Gastrocnemius medialis (tissue), 4 donors: ENCODE measurements at regions not wholly inside any gene's neighbourhood (a gene's known extent, or its start where the extent isn't known, plus 50 kb on each side); places are given as distances from the start of the nearest gene placed in this dataset.

ENCODE experiments used
- ATAC-seq, 2 donors: fragments of 150-250 bp; one replicate each; pipeline ENCODE4 v1.9.1; 2016
- DNase-seq, 2 donors: peaks; one replicate each; pipeline ENCODE4 v3.0.0-alpha.2; 2019
- H3K27ac ChIP-seq, 4 donors: fragments of 200-600 bp; sonication (generic); 1 replicate in 1 of 4; 2 replicates in 3 of 4; pipeline ENCODE4 v1.5.1; 2016 to 2018; ENCODE audit warnings: mild to moderate bottlenecking in 2 of 4, moderate library complexity in 1 of 4
- H3K27me3 ChIP-seq, 3 donors: fragments of 200-600 bp; sonication (generic) in 2 of 3; 1 replicate in 1 of 3; 2 replicates in 2 of 3; pipeline versions ENCODE4 v1.5.1 to v1.6.0; 2016 to 2019; ENCODE audit warnings: mild to moderate bottlenecking in 1 of 3, moderate library complexity in 1 of 3
- H3K36me3 ChIP-seq, 2 donors: fragments of 200-600 bp; sonication (generic) in 1 of 2; one replicate each; pipeline ENCODE4 v1.5.1; 2017 to 2018
- H3K4me1 ChIP-seq, 2 donors: fragments of 200-600 bp; sonication (generic) in 1 of 2; one replicate each; pipeline ENCODE4 v1.5.1; 2016 to 2017; ENCODE audit warnings: mild to moderate bottlenecking in 2 of 2
- H3K4me3 ChIP-seq, 4 donors: fragments of 200-600 bp; sonication (generic) in 3 of 4; 1 replicate in 1 of 4; 2 replicates in 3 of 4; pipeline ENCODE4 v1.5.1; 2016 to 2019; ENCODE audit warnings: mild to moderate bottlenecking in 2 of 4
- H3K9me3 ChIP-seq, 3 donors: fragments of 200-600 bp; sonication (generic) in 2 of 3; 1 replicate in 1 of 3; 2 replicates in 2 of 3; pipeline ENCODE4 v1.5.1; 2016 to 2019
- POLR2A ChIP-seq, 2 donors: fragments of 450-650 bp; IDR thresholded peaks; one replicate each; pipeline ENCODE4 v1.6.1; 2017; ENCODE audit warnings: antibody characterized with exemption in 2 of 2, mild to moderate bottlenecking in 2 of 2, moderate library complexity in 2 of 2
- in situ Hi-C, 4 donors: fragments of 200-750 bp; cut with MboI; loops; one replicate each; pipeline versions ENCODE4 v1.15.0 to v1.8.0; 2017; ENCODE audit warnings: low sequenced_read_pairs in 4 of 4
- intact Hi-C: fragments of 100-400 bp; cut with DNase I; formaldehyde crosslinking; loops from one replicate; pipeline ENCODE4 v1.15.1; 2023; ENCODE audit warnings: low total_unique reads
- TF ChIP-seq, protein P1 (sequence below), 5 experiments: fragments of 450-650 bp in 3 of 5; fragments of 200-600 bp in 2 of 5; sonication (generic) in 2 of 5; IDR thresholded peaks in 4 of 5; conservative IDR thresholded peaks in 1 of 5; 1 replicate in 4 of 5; 2 replicates in 1 of 5; pipeline ENCODE4 v1.5.1; 2016 to 2019; ENCODE audit warnings: antibody characterized with exemption in 5 of 5, mild to moderate bottlenecking in 3 of 5, moderate library complexity in 3 of 5

DNA sequence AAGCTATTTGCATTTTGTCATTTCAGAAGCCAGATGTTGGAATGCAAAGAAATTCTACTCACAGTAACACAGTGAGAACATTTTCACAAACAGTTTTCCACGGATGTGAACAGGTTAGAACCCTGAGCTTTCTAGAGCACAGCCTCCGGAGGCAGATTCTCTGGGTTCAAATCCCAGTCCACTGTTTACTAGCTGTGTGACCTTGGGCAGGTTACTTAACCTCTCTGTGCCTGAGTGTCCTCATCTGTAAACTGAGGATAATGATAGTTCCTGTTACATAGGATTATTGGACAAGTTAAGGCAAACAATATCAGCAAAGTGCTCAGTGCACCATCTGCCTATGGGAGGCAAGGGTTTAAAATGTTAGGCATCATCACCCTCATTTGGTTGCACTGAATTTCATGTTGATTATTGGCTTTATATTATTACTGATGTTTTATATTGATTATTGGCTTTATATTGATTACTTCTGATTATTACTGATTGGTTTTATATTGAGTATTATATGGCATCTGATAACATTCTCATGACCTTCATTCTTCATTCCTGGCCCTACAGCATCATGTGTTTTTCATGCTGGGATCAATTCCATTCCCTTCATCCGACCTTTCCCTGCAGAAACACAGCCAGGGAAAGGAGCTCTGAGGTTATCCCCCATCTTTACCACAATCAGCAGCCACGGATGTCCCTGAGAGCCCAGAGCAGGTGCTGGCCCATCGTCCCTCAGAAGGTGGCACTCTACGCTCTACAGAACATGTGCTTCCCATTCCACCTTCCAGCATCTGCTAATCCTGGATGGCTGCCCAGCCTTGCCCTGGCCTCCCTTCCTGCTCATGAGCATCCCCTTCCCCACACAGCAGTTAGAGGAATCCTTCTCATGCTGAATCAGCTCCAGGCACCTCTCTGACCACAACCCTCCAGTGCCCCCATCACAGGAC is 283.1 kb downstream of the PREX1 start:
- intact Hi-C loops, result no loop called here
- no peak for TF ChIP-seq POLR2A (IDR thresholded peaks at IDR 0.05)
- TF ChIP-seq, protein P1, sequence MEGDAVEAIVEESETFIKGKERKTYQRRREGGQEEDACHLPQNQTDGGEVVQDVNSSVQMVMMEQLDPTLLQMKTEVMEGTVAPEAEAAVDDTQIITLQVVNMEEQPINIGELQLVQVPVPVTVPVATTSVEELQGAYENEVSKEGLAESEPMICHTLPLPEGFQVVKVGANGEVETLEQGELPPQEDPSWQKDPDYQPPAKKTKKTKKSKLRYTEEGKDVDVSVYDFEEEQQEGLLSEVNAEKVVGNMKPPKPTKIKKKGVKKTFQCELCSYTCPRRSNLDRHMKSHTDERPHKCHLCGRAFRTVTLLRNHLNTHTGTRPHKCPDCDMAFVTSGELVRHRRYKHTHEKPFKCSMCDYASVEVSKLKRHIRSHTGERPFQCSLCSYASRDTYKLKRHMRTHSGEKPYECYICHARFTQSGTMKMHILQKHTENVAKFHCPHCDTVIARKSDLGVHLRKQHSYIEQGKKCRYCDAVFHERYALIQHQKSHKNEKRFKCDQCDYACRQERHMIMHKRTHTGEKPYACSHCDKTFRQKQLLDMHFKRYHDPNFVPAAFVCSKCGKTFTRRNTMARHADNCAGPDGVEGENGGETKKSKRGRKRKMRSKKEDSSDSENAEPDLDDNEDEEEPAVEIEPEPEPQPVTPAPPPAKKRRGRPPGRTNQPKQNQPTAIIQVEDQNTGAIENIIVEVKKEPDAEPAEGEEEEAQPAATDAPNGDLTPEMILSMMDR (IDR thresholded peaks at IDR 0.05 in 4 of 5, conservative IDR thresholded peaks at IDR 0.05 in 1 of 5), result no peak
- no peaks in the 10 kb centered on the region for H3K36me3 ChIP-seq
- H3K4me3 ChIP-seq, result no peak overlapping the region
- in situ Hi-C loops, result no loop called here
- H3K27me3 ChIP-seq, result peaks cover 0 to 20% (median 3%) of the 10 kb centered on the region in 3 donors
- H3K4me1 ChIP-seq, result no peaks in the 10 kb centered on the region
- DNase-seq, result no peak
- no peak overlapping the region for H3K27ac ChIP-seq
- no peak for ATAC-seq
- H3K9me3 ChIP-seq, result no peaks in the 10 kb centered on the region

DNA sequence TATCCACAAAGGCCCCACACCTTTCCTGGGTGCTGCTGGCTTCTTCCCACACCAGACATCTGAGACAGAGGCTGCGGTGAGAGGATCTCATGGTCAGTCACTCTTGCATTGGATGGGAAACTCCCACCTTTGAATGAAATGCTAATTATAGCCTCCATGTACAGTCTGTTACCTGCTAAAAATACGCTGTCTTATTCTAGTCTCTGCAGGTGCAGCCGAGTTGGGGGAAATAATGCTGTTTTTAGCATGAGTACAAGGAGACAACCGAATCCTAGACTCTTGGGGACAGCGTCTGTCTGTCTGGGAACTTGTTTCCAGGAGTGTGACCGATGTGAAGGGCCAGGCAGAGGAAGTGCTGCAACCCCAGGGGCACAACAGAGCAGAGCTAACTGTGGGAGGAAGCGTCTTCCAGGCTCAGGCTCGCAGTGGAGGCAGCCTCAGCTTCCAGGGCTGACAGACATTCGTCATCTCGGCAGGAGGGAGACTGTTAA is 286.2 kb downstream of the PREX1 start:
- Histone ChIP-seq H3K4me1 (no peaks in the 10 kb centered on the region), H3K27ac (no peak overlapping the region), H3K36me3 (no peaks in the 10 kb centered on the region), H3K4me3 (no peak overlapping the region), H3K27me3 (peaks cover 0 to 20% (median 3%) of the 10 kb centered on the region in 3 donors), H3K9me3 (no peaks in the 10 kb centered on the region)
- intact Hi-C loops, result no loop called here
- in situ Hi-C loops, result no loop called here
- TF ChIP-seq, protein P1 (IDR thresholded peaks at IDR 0.05 in 4 of 5, conservative IDR thresholded peaks at IDR 0.05 in 1 of 5), result no peak
- TF ChIP-seq POLR2A (IDR thresholded peaks at IDR 0.05), result no peak
- DNase-seq (no peak), ATAC-seq (no peak)

DNA sequence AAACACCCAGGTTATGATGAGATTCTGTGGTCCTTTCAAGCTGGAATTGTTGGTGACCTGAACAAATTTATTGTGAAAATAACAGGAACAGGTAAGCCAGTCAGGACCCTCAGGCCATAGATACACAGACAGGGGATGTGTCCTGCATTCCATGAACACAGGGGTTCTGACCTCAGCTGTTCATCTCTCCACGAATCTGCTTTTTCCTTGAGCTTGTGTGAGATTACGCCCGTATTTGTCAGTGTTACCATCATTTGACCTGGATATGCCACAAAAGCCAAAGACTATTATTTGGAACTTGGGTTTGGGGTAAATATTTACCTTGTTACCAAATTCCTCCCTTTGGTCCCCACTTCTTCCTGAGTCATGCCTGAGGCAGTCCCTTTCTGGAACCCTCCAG is 288.9 kb downstream of the PREX1 start:
- intact Hi-C loops, result no loop called here
- in situ Hi-C loops, result no loop called here

DNA sequence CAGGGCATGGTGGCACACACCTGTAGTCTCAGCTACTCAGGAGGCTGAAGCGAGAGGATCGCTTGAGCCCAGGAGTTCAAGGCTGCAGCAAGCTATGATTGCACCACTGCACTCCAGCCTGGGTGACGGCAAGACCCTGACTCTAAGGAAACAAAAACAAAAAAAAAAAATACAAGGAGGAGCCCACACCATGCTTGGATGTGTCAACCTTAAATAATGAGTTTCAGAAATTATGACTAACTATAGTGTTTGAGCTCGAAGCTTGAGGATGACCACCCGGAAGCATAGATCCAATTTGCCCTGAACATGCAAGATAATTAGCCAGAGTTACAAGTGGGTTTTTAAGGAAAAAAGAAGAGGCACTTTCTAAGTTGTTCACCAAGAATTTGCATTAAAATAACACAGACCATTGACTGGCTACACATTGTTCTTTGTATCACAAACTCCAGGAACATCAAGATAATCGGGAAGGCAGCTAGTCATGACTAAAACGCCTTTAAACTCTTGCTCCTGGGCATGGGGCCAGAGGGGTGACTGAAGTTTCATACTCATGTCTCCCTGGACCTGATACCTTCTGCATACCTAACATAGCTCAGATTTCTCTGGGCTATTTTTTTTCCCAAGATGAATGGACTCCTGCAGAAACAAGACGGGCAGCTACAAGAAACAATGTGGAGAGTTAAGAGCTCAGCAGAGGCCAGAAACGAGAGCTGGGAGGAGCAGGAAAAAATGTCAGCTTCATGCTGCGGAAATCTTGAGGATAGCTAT is 289.6 kb downstream of the PREX1 start:
- Histone ChIP-seq H3K4me1 (no peaks in the 10 kb centered on the region), H3K9me3 (no peaks in the 10 kb centered on the region), H3K4me3 (no peak overlapping the region), H3K36me3 (no peaks in the 10 kb centered on the region), H3K27me3 (peaks cover 0 to 7% (median 2%) of the 10 kb centered on the region in 3 donors), H3K27ac (no peak overlapping the region)
- no peak for TF ChIP-seq POLR2A (IDR thresholded peaks at IDR 0.05)
- TF ChIP-seq, protein P1 (IDR thresholded peaks at IDR 0.05 in 4 of 5, conservative IDR thresholded peaks at IDR 0.05 in 1 of 5), result no peak
- in situ Hi-C loops, result no loop called here
- no peak for DNase-seq
- intact Hi-C loops, result no loop called here
- no peak for ATAC-seq

More for the DNA sequence above, 288.9 kb downstream of the PREX1 start:
- H3K4me1 ChIP-seq, result no peaks in the 10 kb centered on the region
- no peaks in the 10 kb centered on the region for H3K9me3 ChIP-seq
- H3K4me3 ChIP-seq, result no peak overlapping the region
- TF ChIP-seq POLR2A (IDR thresholded peaks at IDR 0.05), result no peak
- TF ChIP-seq, protein P1 (IDR thresholded peaks at IDR 0.05 in 4 of 5, conservative IDR thresholded peaks at IDR 0.05 in 1 of 5), result no peak
- no peaks in the 10 kb centered on the region for H3K36me3 ChIP-seq
- ATAC-seq (no peak), DNase-seq (no peak)
- H3K27me3 ChIP-seq, result peaks cover 0 to 8% (median 3%) of the 10 kb centered on the region in 3 donors
- H3K27ac ChIP-seq, result no peak overlapping the region
